ENCODE measurements at regions not wholly inside any gene's neighbourhood (a gene's known extent, or its start where the extent isn't known, plus 50 kb on each side); places are given as distances from the start of the nearest gene placed in this dataset.
"Not testable (repeated sequence)": the region's sequence is repeated elsewhere in the genome, so short reads cannot be mapped to it uniquely, and the experiment has no call there.

DNA sequence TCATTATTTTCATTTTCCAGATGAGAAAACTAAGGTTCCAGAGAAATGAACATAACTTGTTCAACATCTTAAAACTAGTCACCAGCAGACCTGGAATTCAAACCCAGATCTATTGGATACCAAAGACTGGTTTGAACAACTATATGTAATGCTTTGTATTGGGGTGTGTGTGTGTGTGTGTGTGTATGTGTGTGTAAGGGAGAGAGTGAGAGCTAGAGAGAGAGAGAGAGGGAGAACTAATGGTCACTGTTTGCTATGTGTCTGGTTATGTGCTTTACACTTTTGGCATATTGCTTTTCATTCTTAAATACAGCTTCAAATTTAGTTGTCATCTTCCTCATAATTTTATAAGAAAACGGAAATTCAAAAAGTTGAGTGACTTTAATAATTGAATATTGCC, 134.7 kb upstream of the ZNF217 start:
- Histone ChIP-seq H3K4me3 (no peak overlapping the region), H3K27ac (no peak overlapping the region), H3K9me3 (no peaks in the 10 kb centered on the region), H3K27me3 (no peaks in the 10 kb centered on the region), H3K36me3 (no peaks in the 10 kb centered on the region), H3K4me1 (no peaks in the 10 kb centered on the region)
- DNase-seq: no peak
- intact Hi-C loops (cut with DNase I; ENCODE audit: low total_unique reads): no loop called here
- TF ChIP-seq, protein P1, sequence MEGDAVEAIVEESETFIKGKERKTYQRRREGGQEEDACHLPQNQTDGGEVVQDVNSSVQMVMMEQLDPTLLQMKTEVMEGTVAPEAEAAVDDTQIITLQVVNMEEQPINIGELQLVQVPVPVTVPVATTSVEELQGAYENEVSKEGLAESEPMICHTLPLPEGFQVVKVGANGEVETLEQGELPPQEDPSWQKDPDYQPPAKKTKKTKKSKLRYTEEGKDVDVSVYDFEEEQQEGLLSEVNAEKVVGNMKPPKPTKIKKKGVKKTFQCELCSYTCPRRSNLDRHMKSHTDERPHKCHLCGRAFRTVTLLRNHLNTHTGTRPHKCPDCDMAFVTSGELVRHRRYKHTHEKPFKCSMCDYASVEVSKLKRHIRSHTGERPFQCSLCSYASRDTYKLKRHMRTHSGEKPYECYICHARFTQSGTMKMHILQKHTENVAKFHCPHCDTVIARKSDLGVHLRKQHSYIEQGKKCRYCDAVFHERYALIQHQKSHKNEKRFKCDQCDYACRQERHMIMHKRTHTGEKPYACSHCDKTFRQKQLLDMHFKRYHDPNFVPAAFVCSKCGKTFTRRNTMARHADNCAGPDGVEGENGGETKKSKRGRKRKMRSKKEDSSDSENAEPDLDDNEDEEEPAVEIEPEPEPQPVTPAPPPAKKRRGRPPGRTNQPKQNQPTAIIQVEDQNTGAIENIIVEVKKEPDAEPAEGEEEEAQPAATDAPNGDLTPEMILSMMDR (IDR thresholded peaks at IDR 0.05): no peak

DNA sequence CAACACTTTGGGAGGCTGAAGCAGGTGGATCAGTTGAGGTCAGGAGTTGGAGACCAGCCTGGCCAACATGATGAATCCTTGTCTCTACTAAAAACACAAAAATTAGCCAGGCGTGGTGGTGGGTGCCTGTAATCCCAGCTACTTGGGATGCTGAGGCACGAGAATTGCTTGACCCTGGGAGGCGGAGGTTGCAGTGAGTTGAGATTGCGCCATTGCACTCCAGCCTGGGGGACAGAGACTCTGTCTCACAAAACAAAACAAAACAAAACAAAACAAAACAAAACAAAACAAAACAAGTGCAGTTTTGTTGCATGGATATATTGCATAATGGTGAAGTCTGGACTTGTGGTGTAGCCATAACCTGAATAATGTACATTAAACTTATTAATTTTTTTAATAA, 133.6 kb upstream of the ZNF217 start:
- H3K4me1 ChIP-seq; H3K4me3 ChIP-seq; H3K27ac ChIP-seq; H3K36me3 ChIP-seq; H3K27me3 ChIP-seq; H3K9me3 ChIP-seq; DNase-seq; intact Hi-C loops (cut with DNase I; ENCODE audit: low total_unique reads): not testable (repeated sequence)

DNA sequence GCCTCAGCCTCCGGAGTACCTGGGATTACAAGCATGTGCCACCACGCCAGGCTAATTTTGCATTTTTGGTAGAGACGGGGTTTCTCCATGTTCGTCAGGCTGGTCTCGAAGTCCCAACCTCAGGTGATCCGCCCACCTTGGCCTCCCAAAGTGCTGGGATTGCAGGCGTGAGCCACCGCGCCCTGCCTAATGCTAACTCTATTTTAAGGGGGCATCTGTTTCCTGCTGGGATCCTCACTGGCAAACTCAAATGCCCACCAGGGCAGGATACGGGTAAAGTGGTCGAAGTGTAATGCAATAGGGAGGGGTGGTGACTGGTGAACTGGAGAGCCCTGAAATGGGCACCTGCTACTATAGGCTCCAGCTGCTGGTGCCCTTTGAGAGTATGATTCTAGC, 131.9 kb upstream of the ZNF217 start:
- TF ChIP-seq, protein P1 (IDR thresholded peaks at IDR 0.05): no peak
- intact Hi-C loops (cut with DNase I; ENCODE audit: low total_unique reads): no loop called here

DNA sequence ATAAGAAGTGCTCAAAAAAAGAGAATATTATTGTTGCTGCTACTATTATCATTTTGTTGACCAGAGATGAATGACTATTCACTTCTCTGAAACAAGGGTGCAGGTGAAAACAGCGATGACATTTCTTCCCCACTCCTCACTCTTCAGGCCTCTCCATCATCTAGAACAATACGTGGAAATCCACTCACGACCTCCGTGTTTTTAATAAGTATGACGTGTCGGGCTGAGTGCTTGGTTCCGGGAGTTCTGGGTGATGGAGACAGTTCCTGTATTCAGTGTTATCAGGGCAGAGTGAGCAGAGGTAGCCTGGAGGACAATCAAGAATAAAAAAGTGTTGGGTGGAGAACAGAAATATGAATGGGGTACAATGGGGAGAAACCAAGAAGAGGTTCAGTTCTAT, 130.0 kb upstream of the ZNF217 start:
- TF ChIP-seq, protein P1 (IDR thresholded peaks at IDR 0.05): no peak
- Histone ChIP-seq H3K27me3 (no peaks in the 10 kb centered on the region), H3K36me3 (no peaks in the 10 kb centered on the region), H3K27ac (no peak overlapping the region), H3K4me1 (no peaks in the 10 kb centered on the region), H3K9me3 (no peaks in the 10 kb centered on the region), H3K4me3 (no peak overlapping the region)
- no peak for DNase-seq
- intact Hi-C loops (cut with DNase I; ENCODE audit: low total_unique reads): no loop called here

More for the DNA sequence above, 131.9 kb upstream of the ZNF217 start:
- no peaks in the 10 kb centered on the region for H3K27me3 ChIP-seq
- H3K36me3 ChIP-seq: no peaks in the 10 kb centered on the region
- H3K4me3 ChIP-seq: no peak overlapping the region
- H3K27ac ChIP-seq: no peak overlapping the region
- H3K4me1 ChIP-seq: no peaks in the 10 kb centered on the region
- no peak for DNase-seq
- H3K9me3 ChIP-seq: no peaks in the 10 kb centered on the region

- TF ChIP-seq, protein P1 (IDR thresholded peaks at IDR 0.05): no peak
- no peak overlapping the region for H3K27ac ChIP-seq
- no peaks in the 10 kb centered on the region for H3K27me3 ChIP-seq
- H3K36me3 ChIP-seq: no peaks in the 10 kb centered on the region
- intact Hi-C loops (cut with DNase I; ENCODE audit: low total_unique reads): no loop called here
- DNase-seq: no peak
- no peaks in the 10 kb centered on the region for H3K9me3 ChIP-seq
- no peaks in the 10 kb centered on the region for H3K4me1 ChIP-seq
- H3K4me3 ChIP-seq: no peak overlapping the region
Measured at GRCh38 chr20:53723045-53723444, 129.4 kb upstream of the ZNF217 start.

DNA sequence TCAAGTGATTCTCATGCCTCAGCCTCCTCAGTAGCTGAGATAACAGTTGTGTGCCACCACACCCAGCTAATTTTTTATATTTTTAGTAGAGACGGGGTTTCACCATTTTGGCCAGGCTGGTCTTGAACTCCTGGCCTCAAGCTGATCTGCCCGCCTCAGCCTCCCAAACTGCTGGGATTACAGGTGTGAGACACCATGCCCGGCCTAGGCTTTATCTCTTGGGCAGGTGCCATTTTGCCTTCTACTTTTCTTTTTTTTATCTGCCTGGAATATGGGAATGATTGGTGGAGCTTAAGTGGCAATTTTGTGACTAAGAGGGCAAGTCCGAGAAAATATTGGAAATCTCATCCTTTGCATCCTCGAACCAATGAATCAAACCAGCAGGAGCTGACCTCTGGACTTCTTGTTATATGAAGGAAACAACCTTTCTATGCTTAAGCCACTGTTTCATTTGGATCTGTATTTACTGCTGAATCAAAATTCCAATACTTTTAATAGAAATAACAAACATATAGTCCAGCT, 128.9 kb upstream of the ZNF217 start:
- no peaks in the 10 kb centered on the region for H3K36me3 ChIP-seq
- H3K4me3 ChIP-seq: no peak overlapping the region
- no peaks in the 10 kb centered on the region for H3K27me3 ChIP-seq
- TF ChIP-seq, protein P1 (IDR thresholded peaks at IDR 0.05): no peak
- no peaks in the 10 kb centered on the region for H3K4me1 ChIP-seq
- no peak overlapping the region for H3K27ac ChIP-seq
- H3K9me3 ChIP-seq: no peaks in the 10 kb centered on the region
- intact Hi-C loops (cut with DNase I; ENCODE audit: low total_unique reads): no loop called here
- DNase-seq: no peak

- H3K4me1 ChIP-seq; H3K27ac ChIP-seq; intact Hi-C loops (cut with DNase I; ENCODE audit: low total_unique reads); DNase-seq; H3K27me3 ChIP-seq; H3K4me3 ChIP-seq; H3K9me3 ChIP-seq; H3K36me3 ChIP-seq: not testable (repeated sequence)
Measured at GRCh38 chr20:53721445-53721963, 127.9 kb upstream of the ZNF217 start.

DNA sequence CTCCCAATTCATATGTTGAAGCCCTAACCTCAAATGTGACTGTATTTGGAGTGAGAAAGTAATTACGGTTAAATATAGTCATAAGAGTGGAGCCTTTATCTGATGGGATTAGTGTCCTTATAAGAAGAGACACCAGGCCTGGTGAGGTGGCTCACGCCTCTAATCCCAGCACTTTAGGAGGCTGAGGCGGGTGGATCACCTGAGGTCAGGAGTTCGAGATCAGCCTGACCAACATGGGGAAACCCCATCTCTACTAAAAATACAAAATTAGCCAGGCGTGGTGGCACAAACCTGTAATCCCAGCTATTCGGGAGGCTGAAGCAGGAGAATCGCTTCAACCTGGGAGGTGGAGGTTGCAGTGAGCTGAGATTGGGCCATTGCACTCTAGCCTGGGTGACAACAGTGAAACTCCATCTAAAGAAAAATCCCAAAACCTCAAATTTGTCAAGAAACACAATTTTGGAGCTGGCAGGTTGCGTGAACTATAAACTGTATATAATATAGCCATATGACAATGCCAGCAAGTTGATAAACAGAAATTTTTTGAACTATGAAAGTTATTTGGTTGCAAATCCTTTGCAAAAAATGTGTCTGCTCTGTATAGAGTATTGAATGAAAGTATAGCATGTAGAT, 125.6 kb upstream of the ZNF217 start:
- H3K27ac ChIP-seq; H3K27me3 ChIP-seq; H3K9me3 ChIP-seq; intact Hi-C loops (cut with DNase I; ENCODE audit: low total_unique reads); H3K4me1 ChIP-seq; H3K36me3 ChIP-seq; DNase-seq; H3K4me3 ChIP-seq: not testable (repeated sequence)
